ENCODE measurements at regions not wholly inside any gene's neighbourhood (a gene's known extent, or its start where the extent isn't known, plus 50 kb on each side); places are given as distances from the start of the nearest gene placed in this dataset.

GRCh38 chr6:139594333-139594965, 220.0 kb upstream of the CITED2 start (continued):
- TF ChIP-seq ZBTB40 (IDR thresholded peaks at IDR 0.05) (no peak), ZBTB40 (CRISPR knock-in tag; IDR thresholded peaks at IDR 0.05) (no peak), MEF2A (IDR thresholded peaks at IDR 0.05; ENCODE audit: control insufficient read depth, low read depth, low read length) (no peak), ZNF224 (CRISPR knock-in tag; IDR thresholded peaks at IDR 0.05) (no peak), PHF20 (IDR thresholded peaks at IDR 0.05; ENCODE audit: partially characterized antibody) (no peak), L3MBTL2 (IDR thresholded peaks at IDR 0.05) (no peak)

Data from K562 (cell line).